HL-60 (cell line): ENCODE measurements at regions not wholly inside any gene's neighbourhood (a gene's known extent, or its start where the extent isn't known, plus 50 kb on each side); places are given as distances from the start of the nearest gene placed in this dataset.
"Not testable (repeated sequence)": the region's sequence is repeated elsewhere in the genome, so short reads cannot be mapped to it uniquely, and the experiment has no call there.

Source experiments
- DNase-seq, 2 experiments: peaks; one replicate each; pipeline ENCODE4 v3.0.0-alpha.2; 2010 to 2020; ENCODE audit warnings: low read depth in 1 of 2, low spot score in 1 of 2
- H3K27ac ChIP-seq: fragments of 250-450 bp; sonication (Bioruptor Pico); replicated peaks from 2 replicates; pipeline ENCODE4 v1.5.1; 2020; ENCODE audit warnings: mild to moderate bottlenecking, moderate library complexity
- H3K27me3 ChIP-seq: fragments of 250-450 bp; sonication (Bioruptor Pico); 2 replicates; pipeline ENCODE4 v1.5.1; 2021; ENCODE audit warnings: mild to moderate bottlenecking, moderate library complexity; ENCODE audit not compliant: insufficient read depth, poor library complexity, severe bottlenecking
- H3K4me3 ChIP-seq: replicated peaks from 2 replicates; pipeline ENCODE4 v1.5.1; 2011; ENCODE audit warnings: mild to moderate bottlenecking, control low read depth, low read length; ENCODE audit not compliant: insufficient read depth
- CTCF ChIP-seq: IDR thresholded peaks from one replicate; pipeline ENCODE4 v1.5.1; 2011; ENCODE audit warnings: low read length, control low read depth, inconsistent platforms; ENCODE audit not compliant: insufficient read depth
- GABPA ChIP-seq: IDR thresholded peaks from 2 replicates; pipeline ENCODE4 v1.6.1; 2012; ENCODE audit warnings: low read depth
- POLR2AphosphoS5 ChIP-seq: IDR thresholded peaks from 2 replicates; pipeline ENCODE4 v1.6.1; 2012; ENCODE audit warnings: low read depth
- REST ChIP-seq: IDR thresholded peaks from 2 replicates; pipeline ENCODE4 v1.6.1; 2012; ENCODE audit warnings: low read depth; ENCODE audit not compliant: insufficient replicate concordance
- SPI1 ChIP-seq: IDR thresholded peaks from 2 replicates; pipeline ENCODE4 v1.6.1; 2012; ENCODE audit warnings: low read depth, mild to moderate bottlenecking, borderline replicate concordance

GRCh38 chr4:9582880-9583279 is 138.7 kb downstream of the DEFB131A start:
- DNase-seq, H3K4me3 ChIP-seq, H3K27ac ChIP-seq, H3K27me3 ChIP-seq: not testable (repeated sequence)

- no peak for TF ChIP-seq POLR2AphosphoS5
- TF ChIP-seq SPI1: no peak
- TF ChIP-seq REST: no peak
- no peak for TF ChIP-seq CTCF
- no peak for TF ChIP-seq GABPA
- no peak for DNase-seq
- Histone ChIP-seq H3K27ac (no peak overlapping the region), H3K27me3 (no peaks in the 10 kb centered on the region), H3K4me3 (no peak overlapping the region)
Measured at GRCh38 chr4:9592010-9592409, 147.8 kb downstream of the DEFB131A start.

- DNase-seq: no peak
- no peak for TF ChIP-seq POLR2AphosphoS5
- TF ChIP-seq REST: no peak
- no peak for TF ChIP-seq GABPA
- TF ChIP-seq CTCF: no peak
- no peak for TF ChIP-seq SPI1
- H3K27ac ChIP-seq: no peak overlapping the region
- no peak overlapping the region for H3K4me3 ChIP-seq
- H3K27me3 ChIP-seq: no peaks in the 10 kb centered on the region
Measured at GRCh38 chr4:9594948-9595347, 150.7 kb downstream of the DEFB131A start.

- H3K4me3 ChIP-seq, H3K27me3 ChIP-seq, H3K27ac ChIP-seq: not testable (repeated sequence)
- peak in 1 of 2 experiments; percentile 44 for DNase-seq
- peak; percentile 37; the same call in 1 of the 2 replicates for TF ChIP-seq SPI1
Measured at GRCh38 chr4:9595531-9595930, 151.3 kb downstream of the DEFB131A start.

GRCh38 chr4:9599266-9599665 is 155.1 kb downstream of the DEFB131A start:
- no peak overlapping the region for H3K27ac ChIP-seq
- no peak for DNase-seq
- TF ChIP-seq REST (no peak), GABPA (no peak), CTCF (no peak), SPI1 (no peak), POLR2AphosphoS5 (no peak)
- no peak overlapping the region for H3K4me3 ChIP-seq
- no peaks in the 10 kb centered on the region for H3K27me3 ChIP-seq
